H1 (cell line): ENCODE measurements at regions not wholly inside any gene's neighbourhood (a gene's known extent, or its start where the extent isn't known, plus 50 kb on each side); places are given as distances from the start of the nearest gene placed in this dataset.

Source experiments
- CTCF ChIA-PET: fragments of 300-600 bp; sonication (Branson Sonifier 250); formaldehyde crosslinking; loops from one replicate; lab custom pipeline; 2021; ENCODE audit not compliant: partially characterized antibody; lab: Charles Lee
- POLR2A ChIA-PET: fragments of 300-600 bp; sonication (Branson Sonifier 250); formaldehyde crosslinking; loops from one replicate; lab custom pipeline; 2021; ENCODE audit warnings: inconsistent platforms; ENCODE audit not compliant: partially characterized antibody; lab: Charles Lee
- DNase-seq, 2 experiments: peaks; one replicate each; pipeline versions ENCODE4 v3.0.0 to v3.0.0-alpha.2; 2010 to 2022; ENCODE audit warnings: low spot score in 2 of 2, low read depth in 1 of 2, mixed read lengths in 1 of 2
- FAIRE-seq: peaks from 2 replicates; lab custom pipeline; 2011; peaks lifted over from hg19 to GRCh38; lab: Jason Lieb, UNC
- H2AFZ ChIP-seq: 2 replicates; pipeline ENCODE4 v1.8.1; 2012; ENCODE audit warnings: low read length, inconsistent platforms
- H2AK5ac ChIP-seq: 2 replicates; pipeline ENCODE4 v1.6.1; 2013; ENCODE audit warnings: low read depth, low read length
- H2BK120ac ChIP-seq: replicated peaks from 2 replicates; pipeline ENCODE3; 2013; ENCODE audit warnings: low read depth, low read length, inconsistent platforms
- H2BK12ac ChIP-seq: 2 replicates; pipeline ENCODE4 v1.6.1; 2013; ENCODE audit warnings: low read depth, low read length
- H2BK15ac ChIP-seq: 2 replicates; pipeline ENCODE4 v1.6.1; 2013; ENCODE audit warnings: low read length
- H2BK20ac ChIP-seq: 2 replicates; pipeline ENCODE4 v1.6.1; 2013; ENCODE audit warnings: low read length
- H2BK5ac ChIP-seq: 2 replicates; pipeline ENCODE4 v1.6.1; 2013; ENCODE audit warnings: low read depth, low read length
- H3K14ac ChIP-seq: 2 replicates; pipeline ENCODE4 v1.6.1; 2013; ENCODE audit warnings: inconsistent platforms; ENCODE audit not compliant: insufficient read length
- H3K18ac ChIP-seq: 2 replicates; pipeline ENCODE4 v1.6.1; 2013; ENCODE audit warnings: low read length; ENCODE audit errors: extremely low read depth
- H3K23ac ChIP-seq: 2 replicates; pipeline ENCODE4 v1.6.1; 2013; ENCODE audit warnings: inconsistent platforms; ENCODE audit not compliant: insufficient read length
- H3K23me2 ChIP-seq: 2 replicates; pipeline ENCODE4 v1.6.1; 2013; ENCODE audit warnings: low read depth, low read length
- H3K27ac ChIP-seq: 2 replicates; pipeline ENCODE4 v1.6.1; 2011; ENCODE audit warnings: low read depth, low read length, inconsistent platforms
- H3K27me3 ChIP-seq, 4 experiments: replicated peaks in 1 of 4; 1 replicate in 1 of 4; 2 replicates in 3 of 4; pipeline versions ENCODE4 v1.6.1 to v1.8.1; 2011 to 2013; ENCODE audit warnings: low read length in 3 of 4, mild to moderate bottlenecking in 3 of 4, inconsistent platforms in 2 of 4, mixed read lengths in 2 of 4, moderate library complexity in 1 of 4; ENCODE audit not compliant: control insufficient read depth in 3 of 4, insufficient read depth in 3 of 4; ENCODE audit errors: extremely low read depth in 1 of 4
- H3K36me3 ChIP-seq, 4 experiments: 2 replicates each; pipeline versions ENCODE4 v1.6.1 to v1.8.1; 2011 to 2013; ENCODE audit warnings: mild to moderate bottlenecking in 4 of 4, low read length in 3 of 4, moderate library complexity in 2 of 4, control low read depth in 1 of 4, inconsistent platforms in 1 of 4; ENCODE audit not compliant: insufficient read depth in 4 of 4, control insufficient read depth in 2 of 4
- H3K4ac ChIP-seq: replicated peaks from 2 replicates; pipeline ENCODE3; 2013; ENCODE audit warnings: low read length, low read depth, mixed read lengths, inconsistent platforms; ENCODE audit not compliant: insufficient read length
- H3K4me1 ChIP-seq, 4 experiments: replicated peaks in 1 of 4; 1 replicate in 1 of 4; 2 replicates in 3 of 4; pipeline versions ENCODE4 v1.6.1 to v1.8.1; 2011 to 2013; ENCODE audit warnings: low read length in 3 of 4, inconsistent platforms in 2 of 4, mixed read lengths in 1 of 4; ENCODE audit not compliant: insufficient read depth in 4 of 4, control insufficient read depth in 3 of 4
- H3K4me2 ChIP-seq, 2 experiments: 2 replicates each; pipeline versions ENCODE4 v1.6.1 to v1.8.1; 2011 to 2013; ENCODE audit warnings: low read depth in 2 of 2, low read length in 2 of 2, control low read depth in 1 of 2, inconsistent platforms in 1 of 2, mild to moderate bottlenecking in 1 of 2; ENCODE audit not compliant: insufficient read depth in 1 of 2
- H3K4me3 ChIP-seq, 4 experiments: fragments of 200-600, 300-600 bp in 1 of 4; sonication (generic), shearing (Covaris generic), sonication (Bioruptor Twin) in 1 of 4; 2 replicates each; pipeline versions ENCODE4 v1.5.1 to v1.8.1; 2011 to 2016; ENCODE audit warnings: low read length in 4 of 4, low read depth in 3 of 4, control low read depth in 2 of 4, inconsistent platforms in 2 of 4, mild to moderate bottlenecking in 2 of 4, mixed read lengths in 1 of 4, moderate library complexity in 1 of 4; ENCODE audit not compliant: insufficient read depth in 2 of 4; ENCODE audit errors: extremely low read depth in 1 of 4
- H3K56ac ChIP-seq: replicated peaks from 2 replicates; pipeline ENCODE3; 2013; ENCODE audit warnings: low read depth, mild to moderate bottlenecking, mixed read lengths, low read length, inconsistent platforms; ENCODE audit not compliant: insufficient read length
- H3K79me1 ChIP-seq: 2 replicates; pipeline ENCODE4 v1.6.1; 2013; ENCODE audit warnings: low read depth, low read length, control low read depth
- H3K79me2 ChIP-seq, 2 experiments: 2 replicates each; pipeline versions ENCODE4 v1.6.1 to v1.8.1; 2012 to 2013; ENCODE audit warnings: low read length in 2 of 2, mild to moderate bottlenecking in 2 of 2, inconsistent platforms in 1 of 2; ENCODE audit not compliant: insufficient read depth in 2 of 2, control insufficient read depth in 1 of 2
- H3K9ac ChIP-seq, 4 experiments: replicated peaks in 1 of 4; 1 replicate in 1 of 4; 2 replicates in 3 of 4; pipeline versions ENCODE4 v1.6.1 to v1.8.1; 2011 to 2013; ENCODE audit warnings: low read depth in 3 of 4, low read length in 3 of 4, control low read depth in 2 of 4, mild to moderate bottlenecking in 2 of 4, moderate library complexity in 2 of 4, inconsistent platforms in 1 of 4; ENCODE audit errors: extremely low read depth in 1 of 4
- H3K9me3 ChIP-seq, 2 experiments: 2 replicates each; pipeline versions ENCODE4 v1.6.1 to v1.8.1; 2012 to 2013; ENCODE audit warnings: mild to moderate bottlenecking in 2 of 2, moderate library complexity in 2 of 2, control low read depth in 1 of 2, inconsistent platforms in 1 of 2, low read depth in 1 of 2, low read length in 1 of 2, mixed read lengths in 1 of 2; ENCODE audit not compliant: insufficient read depth in 2 of 2
- H4K20me1 ChIP-seq, 2 experiments: replicated peaks in 1 of 2; 2 replicates each; pipeline versions ENCODE3 to v1.8.1; 2011 to 2013; ENCODE audit warnings: inconsistent platforms in 2 of 2, low read length in 2 of 2, mild to moderate bottlenecking in 1 of 2; ENCODE audit not compliant: insufficient read depth in 2 of 2, control insufficient read depth in 1 of 2
- H4K5ac ChIP-seq: 2 replicates; pipeline ENCODE4 v1.6.1; 2013; ENCODE audit warnings: low read length, low read depth, mixed read lengths, inconsistent platforms; ENCODE audit not compliant: insufficient read length
- H4K8ac ChIP-seq: 2 replicates; pipeline ENCODE4 v1.8.0; 2013; ENCODE audit warnings: mild to moderate bottlenecking, moderate library complexity, low read length, inconsistent platforms; ENCODE audit not compliant: insufficient read depth; ENCODE audit errors: extremely low read depth
- H4K91ac ChIP-seq: replicated peaks from 2 replicates; pipeline ENCODE3; 2013; ENCODE audit warnings: low read length, mixed read lengths, inconsistent platforms; ENCODE audit not compliant: insufficient read length
- ATF3 ChIP-seq: IDR thresholded peaks from 2 replicates; pipeline ENCODE4 v1.6.1; 2011; ENCODE audit warnings: low read depth, mild to moderate bottlenecking, low read length; ENCODE audit not compliant: insufficient read depth
- CHD1 ChIP-seq: IDR thresholded peaks from 2 replicates; pipeline ENCODE4 v1.6.1; 2012; ENCODE audit warnings: low read depth, low read length, improper control_type of control experiment
- CTCF ChIP-seq, 3 experiments: IDR thresholded peaks; 1 replicate in 2 of 3; 2 replicates in 1 of 3; pipeline versions ENCODE4 v1.5.1 to v1.6.1; 2011; ENCODE audit warnings: low read length in 3 of 3, mild to moderate bottlenecking in 3 of 3, inconsistent platforms in 2 of 3, low read depth in 1 of 3, moderate library complexity in 1 of 3; ENCODE audit not compliant: insufficient read depth in 1 of 3; ENCODE audit errors: control extremely low read depth in 1 of 3
- JUN ChIP-seq: IDR thresholded peaks from 2 replicates; pipeline ENCODE4 v1.6.1; 2011; ENCODE audit warnings: low read depth, mild to moderate bottlenecking, improper control_type of control experiment, low read length
- WGBS, 2 experiments: shearing (Covaris generic) in 1 of 2; methylation state at CpG; one replicate each; pipeline versions ENCODE4 v1.1.6 to v1.1.7; 2013 to 2015; ENCODE audit warnings: low lambda C conversion rate in 2 of 2, mixed read lengths in 2 of 2, inconsistent platforms in 1 of 2, low coverage in 1 of 2, missing lambda C conversion rate in 1 of 2; ENCODE audit not compliant: insufficient replicate concordance in 2 of 2, insufficient coverage in 1 of 2, insufficient read length in 1 of 2; ENCODE audit errors: extremely low coverage in 1 of 2, missing lambda C conversion rate in 1 of 2; 5-methylcytosine and 5-hydroxymethylcytosine counted together

GRCh38 chr16:86787538-86787937, 209.2 kb downstream of the FOXL1 start:
- no peak overlapping the region for H3K56ac ChIP-seq
- H2BK20ac ChIP-seq: no peak overlapping the region
- H2AFZ ChIP-seq: no peak overlapping the region
- POLR2A ChIA-PET: no interaction called here
- H4K91ac ChIP-seq: no peak overlapping the region
- CTCF ChIA-PET: no interaction called here
- H2BK15ac ChIP-seq: no peak overlapping the region
- H2BK5ac ChIP-seq: no peak overlapping the region
- no peak overlapping the region for H2AK5ac ChIP-seq
- TF ChIP-seq ATF3 (no peak), JUN (no peak), CHD1 (no peak), CTCF (IDR thresholded peaks at IDR 0.05; ENCODE audit: control extremely low read depth in 1 of 3, insufficient read depth in 1 of 3, low read depth in 1 of 3, low read length in 3 of 3) (no peak)
- no peak for DNase-seq
- H4K5ac ChIP-seq: no peak overlapping the region
- H3K18ac ChIP-seq: no peak overlapping the region
- no peaks in the 10 kb centered on the region for H4K20me1 ChIP-seq
- H3K23me2 ChIP-seq: no peaks in the 10 kb centered on the region
- peaks cover 0 to 4% (median 1%) of the 10 kb centered on the region in 4 experiments; a peak in 2 of 7 replicates for H3K4me1 ChIP-seq
- H2BK12ac ChIP-seq: no peak overlapping the region
- no peak overlapping the region for H4K8ac ChIP-seq
- H3K79me1 ChIP-seq: no peaks in the 10 kb centered on the region; the same call in 1 of the 2 replicates
- H3K14ac ChIP-seq: no peak overlapping the region
- no peak overlapping the region for H3K27ac ChIP-seq
- H3K79me2 ChIP-seq: no peaks in the 10 kb centered on the region
- H3K9ac ChIP-seq: no peak overlapping the region
- no peaks in the 10 kb centered on the region; a peak in 1 of 7 replicates for H3K27me3 ChIP-seq
- H3K9me3 ChIP-seq: no peaks in the 10 kb centered on the region
- 75% methylated on average over 5 of the region's 5 CpGs; no CpG with 5 or more reads in 1 of the 2 experiments for WGBS, 2 experiments
- no peak overlapping the region for H3K4me2 ChIP-seq
- H3K23ac ChIP-seq: no peak overlapping the region
- H3K36me3 ChIP-seq: no peaks in the 10 kb centered on the region
- no peak overlapping the region for H3K4me3 ChIP-seq
- no peak overlapping the region for H2BK120ac ChIP-seq
- no peak for FAIRE-seq
- no peak overlapping the region for H3K4ac ChIP-seq
